ENCODE measurements at regions not wholly inside any gene's neighbourhood (a gene's known extent, or its start where the extent isn't known, plus 50 kb on each side); places are given as distances from the start of the nearest gene placed in this dataset.
A peak's percentile ranks its signal among the peaks of the same experiment; 100 is the strongest.

- DNase-seq (ENCODE audit: low read depth): no peak
Measured at GRCh38 chr7:20267482-20267881, 50.3 kb upstream of the MACC1 start.

DNA sequence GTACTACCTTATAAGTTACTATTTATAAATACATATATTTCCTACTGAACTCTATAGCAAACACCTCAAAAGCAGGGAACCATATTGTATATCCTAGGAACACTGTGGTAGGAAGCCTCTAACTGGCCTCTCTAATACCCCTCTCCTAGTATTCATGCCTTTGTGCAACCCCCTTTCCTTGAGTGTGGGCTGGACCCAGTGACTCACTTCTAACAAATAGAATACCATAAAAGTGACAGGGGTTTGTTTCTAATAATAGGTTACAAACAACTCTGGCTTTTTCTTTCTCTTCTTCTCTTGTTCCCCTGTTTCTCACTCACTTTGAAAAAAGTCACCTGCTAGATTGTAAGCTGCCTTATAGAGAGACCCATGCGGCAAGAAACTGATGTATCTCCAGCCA is 51.6 kb upstream of the MACC1 start:
- DNase-seq (ENCODE audit: low read depth): peak; percentile 27

DNA sequence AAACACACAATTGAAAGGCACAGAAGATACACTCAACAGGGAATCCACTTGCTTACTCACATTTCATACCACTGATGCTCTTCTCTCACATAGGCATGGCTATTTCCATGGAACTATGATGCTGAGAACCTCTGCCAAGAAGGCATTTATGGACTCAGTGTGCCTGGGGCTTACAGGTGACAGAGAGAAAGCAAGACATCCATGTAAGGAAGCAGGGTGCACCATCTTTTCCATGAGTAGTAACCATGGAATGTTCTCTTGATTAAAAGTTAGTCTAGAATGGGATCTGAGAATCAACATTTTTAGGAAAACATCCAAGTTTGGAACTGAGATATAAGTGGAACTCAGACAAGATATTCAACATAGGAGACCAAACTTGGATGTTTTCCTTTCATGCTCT is 52.5 kb upstream of the MACC1 start:
- DNase-seq (ENCODE audit: low read depth): peak; percentile 49

DNA sequence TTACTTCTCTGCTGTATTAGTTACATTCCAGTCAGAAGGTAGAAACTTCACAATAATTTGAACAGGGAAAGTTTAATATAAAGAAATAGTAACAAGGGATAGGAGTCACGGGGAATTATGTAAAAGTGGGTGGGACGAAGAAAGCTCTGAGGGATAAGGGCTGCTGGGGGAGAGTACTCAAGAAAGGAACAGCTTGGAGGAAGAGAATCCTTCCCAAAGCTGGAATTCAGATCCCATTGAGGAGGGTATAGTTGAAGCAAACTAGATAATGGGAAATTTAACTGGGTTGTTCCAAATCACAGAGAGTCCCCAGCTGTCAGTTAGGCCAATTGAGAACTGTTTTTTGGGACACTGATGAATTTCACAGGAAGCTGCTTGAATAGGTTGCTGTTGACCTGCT is 53.2 kb upstream of the MACC1 start:
- no peak for DNase-seq (ENCODE audit: low read depth)

DNA sequence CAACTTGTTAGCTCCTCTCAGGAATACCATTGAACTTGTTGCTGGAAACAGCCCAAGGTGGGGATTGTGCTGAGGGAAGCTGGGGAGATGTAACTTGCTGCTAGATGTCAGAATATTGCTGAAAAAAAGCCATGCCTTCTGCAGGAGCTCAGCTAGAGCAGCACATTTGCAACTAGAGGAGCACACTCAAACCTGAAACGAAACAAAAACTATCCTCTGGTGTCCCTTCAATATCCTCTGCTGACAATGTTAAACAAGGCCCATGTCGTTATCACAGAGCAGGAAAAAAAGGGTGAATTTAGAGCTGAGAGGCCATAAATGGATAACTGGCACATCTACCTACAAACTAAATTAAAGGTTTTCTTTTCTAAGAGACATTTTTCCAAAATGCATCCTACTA is 53.7 kb upstream of the MACC1 start:
- DNase-seq (ENCODE audit: low read depth): no peak

DNA sequence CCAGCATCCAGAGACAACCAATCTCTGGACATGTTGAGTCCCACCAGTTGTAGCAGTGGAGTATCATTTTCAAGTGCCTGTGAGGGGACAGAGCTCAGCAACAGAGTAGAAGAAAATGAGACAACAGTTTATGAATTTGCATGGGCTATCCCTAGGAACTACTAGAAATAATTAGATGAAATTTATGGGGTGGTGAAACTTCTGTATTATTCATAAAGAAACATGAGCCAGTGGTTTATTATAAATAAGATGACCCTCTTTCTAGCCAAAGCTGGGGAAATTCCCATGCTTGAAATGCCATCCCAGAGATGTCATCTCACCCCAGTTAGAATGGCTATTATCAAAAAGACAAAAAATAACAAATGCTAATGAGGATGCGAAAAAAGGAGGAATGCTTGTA is 55.1 kb upstream of the ITGB8 start:
- DNase-seq (ENCODE audit: low read depth): no peak

GRCh38 chr7:20276705-20277472 is 53.8 kb upstream of the ITGB8 start:
- DNase-seq (ENCODE audit: low read depth): no peak

DNA sequence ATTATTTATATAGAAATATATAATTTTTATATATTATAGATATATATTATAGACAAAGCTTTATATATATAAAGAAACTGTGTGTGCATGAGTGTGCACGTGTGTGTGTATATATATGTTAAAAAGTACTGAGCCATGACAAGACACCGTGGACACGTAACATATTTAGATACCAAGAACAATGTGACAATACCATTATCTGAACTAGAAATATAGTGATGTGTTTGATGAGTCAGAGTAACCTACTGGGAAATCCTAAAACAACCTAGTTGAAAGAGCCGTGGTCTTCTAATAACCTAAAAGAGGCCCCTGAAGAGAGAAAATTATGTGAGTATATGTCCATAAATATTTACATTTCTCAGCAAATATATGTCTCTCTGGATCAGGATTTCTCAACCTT is 50.7 kb upstream of the ITGB8 start:
- no peak for DNase-seq (ENCODE audit: low read depth)

GRCh38 chr7:20280475-20281351 is 50.0 kb upstream of the ITGB8 start:
- peak; percentile 32 for DNase-seq (ENCODE audit: low read depth)
